ENCODE measurements at regions not wholly inside any gene's neighbourhood (a gene's known extent, or its start where the extent isn't known, plus 50 kb on each side); places are given as distances from the start of the nearest gene placed in this dataset.

GRCh38 chr15:81987628-81988027 lies 58.2 kb downstream of the MEX3B start:
- DNase-seq (ENCODE audit: low read depth in 4 of 4, low spot score in 1 of 4), result no peak

GRCh38 chr15:81983497-81983896 lies 62.3 kb downstream of the MEX3B start:
- no peak for DNase-seq (ENCODE audit: low read depth in 4 of 4, low spot score in 1 of 4)

GRCh38 chr15:81982808-81983207 lies 63.0 kb downstream of the MEX3B start:
- DNase-seq (ENCODE audit: low read depth in 4 of 4, low spot score in 1 of 4), result no peak

- DNase-seq (ENCODE audit: low read depth in 4 of 4, low spot score in 1 of 4), result no peak
These were observed 63.9 kb downstream of the MEX3B start for GRCh38 chr15:81981908-81982307.

GRCh38 chr15:81977464-81977863 lies 68.4 kb downstream of the MEX3B start:
- no peak for DNase-seq (ENCODE audit: low read depth in 4 of 4, low spot score in 1 of 4)

GRCh38 chr15:81968691-81969090 lies 77.1 kb downstream of the MEX3B start:
- DNase-seq (ENCODE audit: low read depth in 4 of 4, low spot score in 1 of 4), result no peak

GRCh38 chr15:81966631-81967030 lies 79.2 kb downstream of the MEX3B start:
- DNase-seq (ENCODE audit: low read depth in 4 of 4, low spot score in 1 of 4), result no peak

GRCh38 chr15:81962482-81962881 lies 83.3 kb downstream of the MEX3B start:
- DNase-seq (ENCODE audit: low read depth in 4 of 4, low spot score in 1 of 4), result no peak

GRCh38 chr15:81959196-81959595 lies 86.6 kb downstream of the MEX3B start:
- DNase-seq (ENCODE audit: low read depth in 4 of 4, low spot score in 1 of 4), result no peak

GRCh38 chr15:81957698-81958097 lies 88.1 kb downstream of the MEX3B start:
- no peak for DNase-seq (ENCODE audit: low read depth in 4 of 4, low spot score in 1 of 4)

GRCh38 chr15:81955382-81956062 lies 90.3 kb downstream of the MEX3B start:
- no peak for DNase-seq (ENCODE audit: low read depth in 4 of 4, low spot score in 1 of 4)

GRCh38 chr15:81954158-81954783 lies 91.5 kb downstream of the MEX3B start:
- no peak for DNase-seq (ENCODE audit: low read depth in 4 of 4, low spot score in 1 of 4)

GRCh38 chr15:81950841-81951414 lies 94.9 kb downstream of the MEX3B start:
- DNase-seq (ENCODE audit: low read depth in 4 of 4, low spot score in 1 of 4), result no peak

GRCh38 chr15:81948751-81949150 lies 97.1 kb downstream of the MEX3B start:
- no peak for DNase-seq (ENCODE audit: low read depth in 4 of 4, low spot score in 1 of 4)

GRCh38 chr15:81948222-81948621 lies 97.6 kb downstream of the MEX3B start:
- DNase-seq (ENCODE audit: low read depth in 4 of 4, low spot score in 1 of 4), result no peak

- DNase-seq (ENCODE audit: low read depth in 4 of 4, low spot score in 1 of 4), result no peak
These were observed 98.3 kb downstream of the MEX3B start for GRCh38 chr15:81947548-81947947.

GRCh38 chr15:81945014-81945615 lies 100.7 kb downstream of the MEX3B start:
- no peak for DNase-seq (ENCODE audit: low read depth in 4 of 4, low spot score in 1 of 4)

GRCh38 chr15:81942655-81943195 lies 103.1 kb downstream of the MEX3B start:
- no peak for DNase-seq (ENCODE audit: low read depth in 4 of 4, low spot score in 1 of 4)

GRCh38 chr15:81942157-81942556 lies 103.7 kb downstream of the MEX3B start:
- no peak for DNase-seq (ENCODE audit: low read depth in 4 of 4, low spot score in 1 of 4)

GRCh38 chr15:81941479-81941878 lies 104.3 kb downstream of the MEX3B start:
- no peak for DNase-seq (ENCODE audit: low read depth in 4 of 4, low spot score in 1 of 4)

- no peak for DNase-seq (ENCODE audit: low read depth in 4 of 4, low spot score in 1 of 4)
These were observed 105.1 kb downstream of the MEX3B start for GRCh38 chr15:81940467-81941451.
